Fibroblast of mammary gland (primary cell): ENCODE measurements at regions not wholly inside any gene's neighbourhood (a gene's known extent, or its start where the extent isn't known, plus 50 kb on each side); places are given as distances from the start of the nearest gene placed in this dataset.
"Not testable (repeated sequence)": the region's sequence is repeated elsewhere in the genome, so short reads cannot be mapped to it uniquely, and the experiment has no call there.

ENCODE experiments used
- DNase-seq: peaks from one replicate; pipeline ENCODE4 v3.0.0-alpha.2; 2010; ENCODE audit warnings: low read depth
- H3K4me3 ChIP-seq: 2 replicates; pipeline ENCODE4 v1.5.1; 2011; ENCODE audit warnings: low read depth, mild to moderate bottlenecking, low read length, moderate library complexity; ENCODE audit not compliant: control insufficient read depth
- TF ChIP-seq, protein P1 (sequence below): conservative IDR thresholded peaks from 2 replicates; pipeline ENCODE4 v1.5.1; 2011; ENCODE audit warnings: low read depth, low read length, inconsistent platforms; ENCODE audit not compliant: control insufficient read depth, insufficient read depth

DNA sequence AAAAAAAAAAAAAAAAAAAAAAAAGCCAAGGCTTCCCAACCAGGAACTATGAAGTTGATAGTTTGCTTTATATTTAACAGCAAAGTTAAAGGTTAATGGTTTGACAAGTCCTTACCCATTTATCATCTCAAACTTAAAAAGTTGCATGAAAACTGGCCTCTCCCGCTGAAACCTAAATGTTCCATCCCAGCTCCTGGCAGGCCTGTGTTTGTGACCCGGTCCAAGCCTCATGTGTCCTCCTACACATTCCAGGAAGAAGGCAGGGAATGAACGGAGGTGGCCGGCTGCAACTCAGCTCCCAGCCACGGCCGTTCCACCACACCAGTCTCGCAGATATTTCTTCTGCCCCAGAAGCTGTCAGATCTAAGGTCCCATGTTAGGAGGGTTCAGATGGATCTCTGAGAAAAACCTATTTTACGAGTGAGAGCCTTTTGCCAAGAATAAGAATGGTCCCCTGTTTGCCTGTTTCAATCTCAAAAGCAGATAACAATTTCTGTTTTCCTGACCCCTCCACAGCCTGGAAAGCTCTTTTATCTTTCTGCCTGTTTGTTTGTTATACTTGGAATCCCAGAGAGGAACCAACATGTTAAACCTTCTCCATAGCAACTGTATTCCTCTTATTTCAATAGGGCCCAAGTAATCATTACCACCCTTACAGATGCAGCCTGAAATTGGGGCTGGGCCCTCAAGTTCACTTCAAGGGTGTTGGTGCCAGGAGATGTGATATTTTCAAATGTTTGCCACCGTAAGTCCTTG is 56.5 kb downstream of the KCTD12 start:
- TF ChIP-seq, protein P1, sequence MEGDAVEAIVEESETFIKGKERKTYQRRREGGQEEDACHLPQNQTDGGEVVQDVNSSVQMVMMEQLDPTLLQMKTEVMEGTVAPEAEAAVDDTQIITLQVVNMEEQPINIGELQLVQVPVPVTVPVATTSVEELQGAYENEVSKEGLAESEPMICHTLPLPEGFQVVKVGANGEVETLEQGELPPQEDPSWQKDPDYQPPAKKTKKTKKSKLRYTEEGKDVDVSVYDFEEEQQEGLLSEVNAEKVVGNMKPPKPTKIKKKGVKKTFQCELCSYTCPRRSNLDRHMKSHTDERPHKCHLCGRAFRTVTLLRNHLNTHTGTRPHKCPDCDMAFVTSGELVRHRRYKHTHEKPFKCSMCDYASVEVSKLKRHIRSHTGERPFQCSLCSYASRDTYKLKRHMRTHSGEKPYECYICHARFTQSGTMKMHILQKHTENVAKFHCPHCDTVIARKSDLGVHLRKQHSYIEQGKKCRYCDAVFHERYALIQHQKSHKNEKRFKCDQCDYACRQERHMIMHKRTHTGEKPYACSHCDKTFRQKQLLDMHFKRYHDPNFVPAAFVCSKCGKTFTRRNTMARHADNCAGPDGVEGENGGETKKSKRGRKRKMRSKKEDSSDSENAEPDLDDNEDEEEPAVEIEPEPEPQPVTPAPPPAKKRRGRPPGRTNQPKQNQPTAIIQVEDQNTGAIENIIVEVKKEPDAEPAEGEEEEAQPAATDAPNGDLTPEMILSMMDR, result no peak
- no peak for DNase-seq
- no peak overlapping the region for H3K4me3 ChIP-seq

DNA sequence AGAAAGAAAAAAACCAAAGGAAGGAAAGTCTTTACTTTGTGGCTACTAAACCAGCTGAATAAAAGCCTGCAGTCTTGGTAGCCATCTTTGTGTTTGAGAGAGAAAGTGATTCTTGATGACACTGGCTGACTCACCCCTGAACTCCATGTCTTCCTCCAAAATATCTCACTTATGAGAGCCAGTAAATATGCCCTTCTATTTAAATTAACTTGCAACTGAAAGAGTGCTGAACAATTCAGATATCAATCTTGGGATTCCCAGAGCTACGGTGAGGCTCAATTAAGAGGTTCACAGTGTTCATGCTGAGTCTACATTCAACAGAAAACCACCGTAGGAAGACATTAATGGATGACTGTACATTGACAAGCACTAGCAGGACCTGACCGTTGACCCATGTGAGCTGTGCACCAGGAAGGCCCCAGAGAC is 57.9 kb downstream of the KCTD12 start:
- DNase-seq, result peak; percentile 58
- TF ChIP-seq, protein P1, result no peak
- no peak overlapping the region for H3K4me3 ChIP-seq

DNA sequence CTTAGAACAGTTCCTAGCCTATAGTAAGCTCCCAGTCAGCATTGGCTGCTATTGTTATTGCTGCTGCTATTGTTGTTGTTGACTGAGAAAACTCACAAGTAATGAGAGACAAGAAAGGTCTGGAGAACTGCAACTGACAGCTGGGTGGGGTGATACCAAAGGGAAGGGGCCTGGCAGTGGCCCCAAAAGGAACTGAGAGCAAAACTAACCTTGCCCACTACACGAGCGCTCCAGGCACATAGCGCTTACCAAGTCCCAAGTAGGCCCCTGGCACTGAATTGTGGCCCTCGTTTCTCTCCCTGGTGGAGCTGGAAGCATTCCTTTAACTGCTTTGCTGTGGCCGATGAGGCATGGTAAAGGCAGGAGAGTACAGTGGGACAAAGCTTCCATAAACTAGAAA is 59.7 kb downstream of the KCTD12 start:
- no peak for DNase-seq
- H3K4me3 ChIP-seq, result no peak overlapping the region
- TF ChIP-seq, protein P1, result no peak

DNA sequence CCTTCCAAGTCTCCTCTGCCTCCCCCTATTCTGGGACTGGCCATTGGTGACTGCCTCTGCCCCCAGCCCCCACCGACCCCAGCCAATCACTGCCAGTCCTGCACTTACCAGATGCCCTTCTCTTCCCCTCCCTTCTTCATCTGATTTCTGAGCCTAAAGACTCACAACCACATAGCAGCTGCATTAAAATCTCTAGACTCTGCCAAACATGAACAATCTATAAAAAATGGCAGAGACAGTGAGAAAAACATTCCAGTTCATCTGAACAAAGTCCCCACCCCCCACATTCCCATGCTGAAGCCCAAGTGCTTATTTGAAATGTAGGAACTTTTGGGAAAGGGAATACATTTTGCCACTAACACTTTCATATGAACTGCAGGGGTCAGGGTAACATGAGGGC is 60.8 kb downstream of the KCTD12 start:
- H3K4me3 ChIP-seq, result no peak overlapping the region
- DNase-seq, result no peak
- TF ChIP-seq, protein P1, result no peak

DNA sequence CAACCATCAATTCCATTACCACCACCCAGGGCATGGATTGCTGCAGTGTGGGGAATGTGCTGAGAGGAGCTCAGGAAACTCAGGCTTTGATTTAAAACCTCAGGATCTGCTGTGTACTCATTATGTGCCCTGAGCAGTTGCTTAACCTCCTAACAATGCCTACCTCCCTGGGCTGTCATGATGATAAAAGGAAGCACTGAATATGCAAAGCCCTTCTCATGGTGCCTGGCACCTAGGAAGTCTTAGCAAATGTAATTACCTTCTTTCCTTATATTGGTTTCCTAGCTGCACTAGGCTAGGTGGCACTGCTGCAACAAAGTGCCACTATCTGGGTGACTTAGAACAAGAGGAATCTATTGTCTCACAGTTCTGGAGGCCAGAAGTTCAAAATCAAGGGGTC is 62.2 kb downstream of the KCTD12 start:
- no peak for DNase-seq
- TF ChIP-seq, protein P1, result no peak
- no peak overlapping the region for H3K4me3 ChIP-seq

DNA sequence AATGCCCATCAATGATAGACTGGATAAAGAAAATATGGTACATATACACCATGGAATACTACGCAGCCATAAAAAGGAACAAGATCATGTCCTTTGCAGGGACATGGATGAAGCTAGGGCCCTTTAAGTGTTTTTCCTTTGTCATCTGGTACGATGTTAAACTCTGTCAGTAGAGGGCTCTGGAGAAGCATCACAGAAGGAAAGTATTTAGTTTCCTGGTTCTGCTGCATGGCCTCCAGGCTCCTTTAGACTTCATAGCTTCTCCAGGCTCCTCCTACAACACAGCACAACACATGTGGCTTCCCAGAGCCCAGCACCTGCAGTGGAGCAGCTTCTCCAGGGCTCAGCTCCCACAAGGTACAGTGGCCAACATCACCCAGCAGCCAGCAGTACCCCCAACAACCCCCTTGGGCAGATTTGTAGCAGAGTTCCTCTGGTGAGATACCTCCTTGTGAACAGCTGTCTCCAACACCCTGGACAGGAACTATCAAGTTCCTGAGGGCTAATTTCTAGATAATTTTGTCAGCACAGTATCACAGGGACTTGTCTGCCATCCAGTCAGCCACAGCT is 63.4 kb downstream of the KCTD12 start:
- peak; percentile 69 for DNase-seq
- H3K4me3 ChIP-seq, result no peak overlapping the region
- TF ChIP-seq, protein P1, result peak; percentile 48

DNA sequence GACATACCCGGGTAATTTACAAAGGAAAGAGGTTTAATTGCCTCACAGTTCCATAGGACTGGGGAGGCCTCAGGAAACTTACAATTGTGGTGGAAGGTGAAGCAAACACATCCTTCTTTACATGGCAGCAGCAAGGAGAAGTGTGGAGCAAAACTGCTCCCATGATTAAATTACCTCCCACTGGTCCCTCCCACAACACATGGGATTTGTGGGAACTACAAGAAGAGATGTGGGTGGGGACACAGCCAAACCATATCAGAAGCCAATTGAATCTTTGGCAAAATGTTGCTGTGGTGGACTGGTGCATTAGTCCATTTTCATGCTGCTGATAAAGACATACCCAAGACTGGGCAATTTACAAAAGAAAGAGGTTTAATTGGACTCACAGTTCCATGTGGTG is 65.0 kb downstream of the KCTD12 start:
- not testable (repeated sequence) for DNase-seq, H3K4me3 ChIP-seq
